Dedifferentiated amniotic fluid mesenchymal stem cell (primary cell): ENCODE measurements at regions not wholly inside any gene's neighbourhood (a gene's known extent, or its start where the extent isn't known, plus 50 kb on each side); places are given as distances from the start of the nearest gene placed in this dataset.
A peak's percentile ranks its signal among the peaks of the same experiment; 100 is the strongest.
"Not testable (repeated sequence)": the region's sequence is repeated elsewhere in the genome, so short reads cannot be mapped to it uniquely, and the experiment has no call there.

Experiments
- DNase-seq: peaks from one replicate; pipeline ENCODE4 v3.0.0-alpha.2; 2016; ENCODE audit errors: extremely low spot score

DNA sequence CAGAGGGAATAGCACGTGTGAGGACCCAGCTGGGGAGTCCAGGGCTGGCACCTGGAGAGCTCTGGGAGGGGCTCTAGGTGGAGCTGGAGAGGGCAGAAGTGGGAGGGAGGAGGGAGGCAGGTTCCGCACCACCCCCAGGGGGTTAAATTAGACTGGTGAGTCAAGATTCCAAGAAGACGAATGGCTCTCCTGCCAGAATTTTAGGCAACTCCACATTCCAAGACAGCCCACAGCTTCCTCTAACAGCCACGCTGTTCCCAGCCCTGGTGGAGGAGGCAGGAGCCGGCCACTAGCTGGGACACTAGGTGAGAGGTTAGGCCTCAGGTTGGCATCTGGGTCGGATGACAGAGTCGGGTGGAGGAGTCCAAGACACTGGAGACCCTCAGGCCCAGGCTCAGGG is 60.2 kb downstream of the TFAP2C start:
- DNase-seq, result peak; percentile 25

DNA sequence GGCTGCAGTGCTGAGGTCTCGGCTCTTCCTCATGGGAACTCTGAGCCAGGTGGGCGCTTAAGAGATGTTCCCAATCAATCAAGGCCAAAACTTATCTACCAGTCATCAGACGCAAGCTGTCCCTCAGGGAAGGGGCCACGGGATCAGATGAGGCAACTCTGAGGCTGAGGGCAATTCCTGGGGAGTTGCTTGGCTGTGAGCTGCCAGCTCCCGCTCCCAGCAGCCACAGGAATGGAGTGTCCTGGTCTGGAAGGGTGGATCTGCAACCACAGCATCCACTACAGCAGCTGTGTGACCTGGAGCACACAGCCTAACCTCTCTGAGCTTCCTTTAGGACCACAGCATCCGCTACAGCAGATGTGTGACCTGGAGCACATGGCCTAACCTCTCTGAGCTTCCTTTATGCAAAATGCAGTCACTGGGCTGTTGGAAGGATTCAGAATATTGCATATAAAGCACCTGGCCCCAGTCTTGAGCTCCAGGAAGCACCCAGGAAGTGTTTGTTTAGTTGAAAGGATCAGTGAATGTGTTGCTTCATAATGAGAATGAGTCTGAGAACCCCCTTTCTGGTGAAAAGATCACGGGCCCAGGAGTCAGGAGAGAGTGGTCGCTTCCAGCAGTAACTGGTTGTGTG is 60.9 kb downstream of the TFAP2C start:
- no peak for DNase-seq

DNA sequence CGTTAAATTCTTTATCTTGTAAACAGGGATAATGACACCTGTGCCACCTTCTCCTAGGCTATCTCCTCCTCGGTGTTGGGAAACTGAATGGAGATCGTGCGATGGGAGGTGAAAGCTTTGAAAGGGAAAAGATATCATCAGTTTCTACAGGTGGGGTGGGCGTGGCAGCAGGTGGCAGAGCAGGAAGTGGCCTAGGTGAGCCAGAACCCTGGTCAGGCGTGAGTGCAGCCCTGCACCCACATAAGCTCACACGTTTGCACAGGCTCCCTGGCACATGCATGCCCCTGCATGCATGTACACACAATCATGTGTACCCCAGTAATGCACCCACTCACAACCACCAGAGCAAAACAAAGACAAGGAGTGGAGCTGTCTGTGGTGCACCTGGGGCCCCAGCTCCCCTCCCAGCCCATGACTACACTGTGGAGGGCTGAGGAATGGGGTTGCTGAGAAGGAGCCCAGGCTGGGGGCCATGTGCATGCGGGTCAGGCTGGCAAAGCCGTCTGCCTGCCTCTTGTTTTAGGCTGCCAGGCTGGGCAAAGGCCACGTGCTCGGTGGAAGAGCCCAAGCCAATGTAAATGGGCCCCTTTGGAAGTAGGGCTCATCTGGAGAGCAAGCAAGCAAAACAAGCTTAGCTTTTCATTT is 61.5 kb downstream of the TFAP2C start:
- DNase-seq, result no peak

DNA sequence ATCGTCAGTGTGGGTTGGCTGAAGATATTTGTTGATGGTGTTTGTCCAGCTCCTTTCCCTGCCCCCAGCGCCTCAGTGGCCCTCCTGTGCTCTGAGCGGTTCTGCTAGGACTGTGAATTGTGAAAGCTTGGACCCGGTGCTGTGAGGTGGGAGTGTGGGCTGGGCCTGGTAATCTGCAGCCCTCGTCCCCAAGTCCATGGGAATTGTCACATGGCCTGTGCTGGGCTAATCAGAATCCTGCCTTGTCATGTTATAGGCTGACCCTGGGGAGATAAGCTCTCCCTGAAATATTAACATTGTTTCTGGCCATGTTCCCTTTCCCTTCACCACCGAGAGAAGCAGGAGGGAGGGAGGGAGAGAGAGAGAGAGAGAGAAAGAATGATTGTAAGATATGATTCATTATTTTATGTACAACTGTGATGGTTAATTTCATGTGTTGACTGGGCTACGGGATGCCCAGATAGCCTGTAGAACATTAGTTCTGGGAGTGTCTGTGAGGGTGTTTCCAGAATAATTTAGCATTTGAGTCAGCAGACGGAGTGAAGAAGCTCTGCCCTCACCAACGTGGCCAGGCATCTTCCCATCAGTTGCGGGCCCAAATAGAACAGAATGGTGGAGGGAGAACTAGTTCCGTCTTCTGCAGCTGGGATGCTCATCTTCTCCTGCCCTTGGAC is 62.4 kb downstream of the TFAP2C start:
- no peak for DNase-seq

DNA sequence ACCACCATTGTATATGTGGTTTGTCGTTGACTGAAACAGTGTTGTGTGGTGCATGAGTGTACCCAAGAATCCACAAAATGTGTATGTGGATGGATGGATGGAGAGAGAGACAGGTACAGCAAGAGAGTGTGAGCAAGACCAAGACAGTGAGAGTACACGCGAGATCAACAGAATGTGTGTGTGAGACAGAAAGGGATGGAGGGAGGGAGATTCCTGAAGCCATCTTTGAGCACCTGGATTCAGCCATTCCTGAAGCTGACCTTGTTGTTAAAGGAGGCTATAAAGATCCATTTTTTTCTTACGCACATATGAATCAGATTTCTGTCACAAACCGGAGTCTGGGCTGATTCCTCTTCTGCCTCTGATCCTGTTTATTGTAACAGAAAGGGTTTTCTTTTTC is 64.1 kb downstream of the TFAP2C start:
- no peak for DNase-seq

DNA sequence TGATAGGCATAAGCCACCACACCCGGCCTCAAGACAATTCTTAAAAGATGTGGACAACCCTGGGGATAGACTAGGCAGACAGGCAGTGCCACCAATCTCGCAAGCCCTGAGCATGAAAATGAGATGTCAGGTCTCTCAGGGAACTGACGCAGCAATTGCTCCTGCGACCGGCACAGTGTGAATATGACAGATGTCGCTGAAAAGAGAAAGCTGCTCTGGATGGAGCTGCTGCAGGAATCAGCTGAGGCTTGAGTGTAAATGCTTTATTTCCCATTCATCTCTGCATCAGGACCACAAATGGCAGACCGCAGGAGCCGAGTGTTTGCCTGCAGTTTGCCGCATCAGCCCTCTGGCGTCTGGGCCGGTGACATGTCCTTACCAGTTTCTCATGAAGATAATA is 68.4 kb downstream of the TFAP2C start:
- no peak for DNase-seq

DNA sequence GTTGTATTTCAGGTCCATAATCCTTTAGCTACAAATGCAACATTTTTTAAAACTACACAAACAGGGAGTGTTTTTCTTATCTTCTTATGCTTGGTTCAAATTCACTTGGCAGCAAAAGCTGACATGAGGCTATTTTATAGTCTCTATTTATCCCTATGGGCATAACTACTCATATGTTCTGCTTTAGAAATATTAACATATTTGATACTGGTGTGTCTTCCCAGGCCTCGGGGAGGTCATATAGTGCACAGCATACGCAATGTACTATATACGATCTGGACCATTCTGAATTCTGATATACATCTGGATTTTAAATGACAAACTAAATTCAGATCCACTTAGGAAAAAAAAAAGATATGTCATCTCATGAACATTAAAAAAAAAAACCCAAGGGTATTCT is 69.2 kb downstream of the TFAP2C start:
- DNase-seq, result no peak

DNA sequence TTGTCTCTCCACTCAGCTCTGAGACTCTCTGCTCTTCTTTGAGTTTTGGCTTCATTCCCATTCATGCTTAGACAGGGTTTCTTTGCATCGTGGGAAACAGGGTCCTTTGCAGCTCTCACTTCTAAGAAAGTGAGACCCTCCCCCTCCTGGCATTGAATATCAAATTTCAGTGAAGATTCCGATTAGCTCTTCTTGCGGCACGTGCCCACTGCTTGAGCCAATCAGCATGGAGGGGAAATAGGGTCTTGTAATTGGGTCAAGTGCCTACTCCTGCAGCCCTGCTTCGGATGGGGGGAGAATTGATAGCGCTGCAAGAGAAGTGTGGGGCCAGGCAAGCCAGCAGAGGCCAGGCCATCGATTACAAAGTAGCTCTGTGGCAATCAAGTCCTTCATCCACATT is 69.6 kb downstream of the TFAP2C start:
- no peak for DNase-seq

DNA sequence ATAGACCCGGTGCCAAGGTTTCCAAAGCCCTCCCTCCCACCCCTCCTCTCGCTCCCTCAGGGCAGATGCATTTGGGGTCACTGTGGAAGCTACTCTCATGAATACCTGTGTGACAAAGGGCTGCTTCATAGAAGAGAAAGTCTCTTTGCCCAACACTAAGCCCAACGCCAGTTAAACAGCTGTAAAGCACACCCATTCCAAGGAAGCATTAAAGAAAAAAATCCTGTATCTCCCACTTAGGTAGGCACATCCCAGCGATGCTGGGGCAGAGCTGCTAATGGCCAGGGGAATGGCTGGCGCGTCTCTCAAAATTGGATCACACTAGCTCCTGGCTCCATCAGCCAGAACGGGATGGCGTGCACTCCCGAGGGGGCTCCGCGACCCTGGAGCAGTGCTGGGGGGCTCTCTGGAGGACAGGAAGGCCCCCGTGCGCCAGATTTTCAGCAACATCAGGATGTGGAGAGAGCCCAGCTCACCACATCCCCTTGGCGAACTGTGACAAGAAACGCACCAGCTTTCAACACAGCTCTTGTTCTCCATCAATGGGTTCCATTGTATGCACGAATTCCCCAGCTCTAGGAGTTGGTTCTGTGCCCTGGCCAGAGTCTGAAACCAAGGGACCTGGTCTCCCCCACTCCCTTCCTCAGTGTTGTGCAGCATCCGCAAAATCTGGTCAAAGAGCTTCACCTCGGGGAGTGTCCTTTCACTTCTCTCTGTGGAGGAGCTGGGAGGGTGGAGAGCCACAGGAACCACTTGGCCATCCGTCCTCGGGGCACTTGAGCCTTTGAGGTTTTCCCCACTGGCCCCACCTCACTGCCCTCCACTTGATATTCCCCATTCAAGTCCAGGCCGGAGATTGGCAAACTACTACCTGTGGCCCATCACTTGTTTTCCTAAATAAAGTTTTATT is 74.1 kb downstream of the TFAP2C start:
- no peak for DNase-seq

DNA sequence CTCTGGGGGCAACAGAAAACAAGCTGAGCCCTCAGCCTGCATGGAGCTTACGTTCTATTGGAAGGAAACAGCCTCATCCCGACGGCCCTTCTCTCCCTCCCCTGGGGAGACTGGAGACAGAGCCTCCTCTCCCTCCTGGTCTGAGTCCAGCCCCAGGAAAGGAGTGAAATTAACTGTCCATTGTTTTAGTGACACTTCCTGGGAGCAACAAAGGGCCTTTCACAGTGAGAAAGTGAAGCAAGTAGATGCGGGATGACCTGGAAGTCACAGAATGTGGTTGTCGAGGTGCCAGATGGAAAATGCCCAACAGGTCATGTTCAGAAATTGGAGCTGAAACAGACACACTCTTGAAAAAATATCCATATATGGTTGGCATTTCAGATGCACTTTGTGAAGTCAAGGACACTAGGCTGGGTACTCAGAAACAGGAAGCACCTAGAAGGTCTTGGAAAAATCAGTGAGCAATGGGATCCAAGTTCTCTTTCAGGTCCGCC is 77.8 kb downstream of the TFAP2C start:
- no peak for DNase-seq

DNA sequence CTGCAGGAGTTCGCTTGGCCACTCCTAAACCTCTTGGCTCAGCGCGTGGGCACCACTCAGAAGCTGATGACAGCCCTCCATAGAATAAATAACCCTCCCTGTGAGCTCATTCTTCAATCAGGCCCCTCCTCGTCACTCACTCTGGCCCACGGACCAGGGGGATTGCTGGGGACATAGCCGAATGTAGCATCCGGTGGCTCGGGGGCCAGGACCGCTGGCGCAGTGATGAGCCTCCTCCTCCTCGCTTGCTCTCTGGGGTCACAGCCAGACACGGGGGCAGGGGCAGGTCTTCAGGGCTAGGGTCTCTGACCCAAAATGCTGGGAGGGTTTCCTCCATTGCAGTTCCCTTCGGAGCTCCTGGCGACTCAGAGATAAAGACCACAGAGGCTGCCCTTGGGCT is 79.9 kb downstream of the TFAP2C start:
- DNase-seq, result no peak

DNA sequence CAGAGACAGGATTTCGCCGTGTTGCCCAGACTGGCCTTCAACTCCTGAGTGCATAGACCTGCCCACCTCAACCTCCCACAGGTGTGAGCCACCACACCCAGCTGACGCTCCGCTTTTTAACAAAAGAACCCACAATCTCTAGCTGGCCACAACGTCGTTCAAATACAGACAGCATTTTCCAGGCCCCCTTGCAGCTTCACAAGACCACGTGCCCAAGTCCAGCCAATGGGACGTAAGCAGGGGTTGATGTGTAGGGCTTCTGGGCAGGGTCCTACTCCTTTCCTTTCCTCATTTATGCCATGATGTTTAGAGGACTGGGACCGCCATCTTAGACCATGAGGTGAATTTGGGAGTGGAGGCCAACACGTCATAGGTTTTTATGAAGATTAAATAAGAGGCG is 81.0 kb downstream of the TFAP2C start:
- no peak for DNase-seq

DNA sequence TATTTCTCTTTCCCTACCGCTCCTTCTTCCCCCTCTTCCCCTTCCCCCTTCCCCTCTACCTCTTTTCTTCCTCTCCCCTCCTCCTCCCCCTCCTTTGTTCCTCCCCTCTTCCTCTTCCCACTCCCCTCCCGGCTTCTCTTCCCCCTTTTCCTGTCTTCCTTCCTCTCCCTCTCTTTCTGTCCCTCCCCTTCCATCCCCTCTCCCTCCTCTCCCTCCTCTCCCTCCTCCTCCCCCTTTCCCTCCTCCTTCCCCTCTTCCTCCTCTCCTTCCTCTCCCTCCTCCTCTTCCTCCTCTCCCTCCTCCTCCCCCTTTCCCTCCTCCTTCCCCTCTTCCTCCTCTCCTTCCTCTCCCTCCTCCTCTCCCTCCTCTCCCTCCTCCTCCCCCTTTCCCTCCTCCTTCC is 81.5 kb downstream of the TFAP2C start:
- DNase-seq, result not testable (repeated sequence)

DNA sequence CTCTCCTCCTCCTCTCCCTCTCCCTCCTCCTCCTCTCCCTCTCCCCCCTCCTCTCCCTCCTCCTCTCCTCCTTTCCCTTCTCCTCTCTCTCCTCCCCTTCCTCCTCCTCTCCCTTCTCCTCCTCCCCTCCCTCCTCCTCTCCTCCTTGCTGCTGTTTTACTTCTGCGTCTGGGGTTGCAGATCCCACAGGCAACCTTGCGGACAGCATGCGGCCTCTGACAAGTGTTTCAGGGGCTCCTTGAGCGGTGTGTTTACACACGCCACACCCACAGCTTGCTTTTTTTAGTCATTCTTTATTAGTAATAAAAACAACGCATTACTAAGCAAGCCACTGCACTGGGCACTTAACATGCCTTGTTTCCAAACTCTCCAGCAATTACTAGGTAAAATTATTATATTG is 81.9 kb downstream of the TFAP2C start:
- DNase-seq, result no peak

DNA sequence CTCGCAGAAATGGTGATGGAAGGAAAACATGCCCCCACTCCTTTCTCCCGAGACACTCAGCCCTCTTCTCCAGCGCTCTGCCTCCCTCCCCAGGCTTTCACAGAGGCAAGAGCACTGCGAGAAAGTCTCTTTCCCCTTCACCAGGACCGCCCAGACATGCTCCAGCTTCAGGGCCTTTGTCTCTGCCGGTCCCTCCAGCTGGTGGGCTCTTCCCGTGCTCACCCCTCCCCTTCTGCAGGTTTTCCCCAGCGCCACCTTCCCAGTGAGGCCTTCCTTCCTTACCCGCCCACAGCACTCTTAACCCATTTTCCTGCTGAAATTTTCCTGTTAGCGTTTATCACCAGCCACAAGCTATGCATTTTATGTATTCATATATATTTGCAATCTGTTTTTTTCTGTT is 86.2 kb downstream of the TFAP2C start:
- DNase-seq, result no peak

DNA sequence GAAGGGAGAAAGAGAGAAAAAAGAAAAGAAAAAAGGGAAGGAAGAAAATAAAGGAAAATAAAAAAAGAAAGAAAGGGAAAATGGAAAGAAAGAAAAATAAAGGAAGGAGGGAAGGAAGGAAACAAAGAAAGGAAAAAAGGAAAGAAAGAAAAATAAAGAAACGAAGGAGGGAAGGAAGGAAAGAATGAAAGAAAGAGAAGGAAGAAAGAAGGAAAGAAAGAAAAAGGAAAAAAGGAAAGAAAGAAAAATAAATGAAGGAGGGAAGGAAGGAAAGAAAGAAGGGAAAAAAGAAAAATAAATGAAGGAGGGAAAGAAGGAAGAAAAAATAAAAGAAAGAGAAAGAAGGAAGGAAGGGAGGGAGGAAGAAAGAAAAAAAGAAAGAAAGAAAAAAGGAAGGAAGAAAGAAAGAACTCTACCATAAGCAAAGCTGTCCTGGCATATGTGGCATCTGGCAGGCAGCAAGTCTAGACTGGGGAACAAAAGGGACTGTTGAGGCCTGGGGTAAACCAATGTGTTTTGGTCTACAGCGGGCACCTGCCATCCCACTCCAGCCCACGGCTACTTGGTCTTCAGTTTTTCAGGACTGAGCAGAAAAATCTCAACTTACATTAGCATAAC is 86.9 kb downstream of the TFAP2C start:
- DNase-seq, result no peak

DNA sequence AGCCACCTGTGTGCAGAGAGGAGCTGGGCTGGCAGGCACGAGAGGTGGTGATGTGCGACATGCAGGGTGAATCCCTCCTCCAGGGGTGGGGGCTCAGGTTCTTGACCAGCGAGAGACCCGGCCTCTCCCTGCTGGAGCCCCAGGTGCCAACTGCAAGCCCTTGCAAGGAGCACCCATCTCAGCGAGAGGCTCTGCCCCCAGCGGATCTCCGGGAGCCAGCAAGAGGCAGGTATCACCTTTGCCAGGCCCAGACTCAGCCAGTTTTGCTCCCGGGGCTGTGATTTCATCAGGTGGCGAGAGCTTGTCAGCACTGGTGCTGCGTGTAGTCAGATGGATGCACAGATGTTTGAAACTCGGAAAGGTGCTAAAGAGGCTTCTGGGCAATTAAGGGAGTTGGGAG is 87.7 kb downstream of the TFAP2C start:
- DNase-seq, result no peak

DNA sequence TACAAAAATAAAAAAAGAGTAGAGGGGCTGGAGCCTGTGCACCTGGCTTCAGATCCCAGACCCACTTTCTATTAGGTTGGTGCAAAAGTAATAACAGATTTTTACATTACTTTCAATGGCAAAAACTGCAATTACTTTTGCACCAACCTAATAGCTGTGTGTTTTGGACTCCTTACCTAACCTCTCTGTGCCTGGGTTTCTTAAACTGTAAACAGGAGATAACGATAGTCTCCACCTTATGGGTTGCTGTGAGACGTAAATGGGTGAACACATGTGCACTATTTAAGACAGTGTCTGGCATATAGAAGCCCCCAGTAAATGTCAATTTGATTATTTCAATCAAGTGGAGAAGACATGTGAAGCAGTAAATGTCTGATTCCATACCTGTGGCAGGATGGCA is 89.7 kb downstream of the TFAP2C start:
- no peak for DNase-seq

DNA sequence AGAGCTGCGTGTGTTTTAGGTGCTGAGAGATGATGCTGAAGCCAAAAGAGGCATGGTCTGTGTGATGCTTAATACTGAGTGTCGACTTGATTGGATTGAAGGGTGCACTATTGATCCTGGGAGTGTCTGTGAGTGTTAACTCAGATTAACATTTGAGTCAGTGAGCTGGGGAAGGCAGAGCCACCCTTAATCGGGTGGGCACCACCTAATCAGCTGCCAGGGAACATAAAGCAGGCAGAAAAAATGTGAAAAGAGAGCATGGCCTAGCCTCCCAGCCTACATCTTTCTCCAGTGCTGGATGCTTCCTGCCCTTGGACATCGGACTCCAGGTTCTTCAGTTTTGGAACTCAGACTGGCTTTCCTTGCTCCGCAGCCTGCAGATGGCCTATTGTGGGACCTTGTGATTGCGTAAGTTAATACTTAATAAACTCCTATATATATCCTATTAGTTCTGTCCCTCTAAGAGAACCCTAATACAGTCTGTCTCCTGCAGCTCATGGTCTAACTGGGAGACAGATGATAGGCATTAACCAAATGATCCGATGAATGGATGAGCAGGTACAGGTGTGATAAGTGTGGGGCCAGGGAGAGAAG is 91.6 kb downstream of the TFAP2C start:
- DNase-seq, result no peak

DNA sequence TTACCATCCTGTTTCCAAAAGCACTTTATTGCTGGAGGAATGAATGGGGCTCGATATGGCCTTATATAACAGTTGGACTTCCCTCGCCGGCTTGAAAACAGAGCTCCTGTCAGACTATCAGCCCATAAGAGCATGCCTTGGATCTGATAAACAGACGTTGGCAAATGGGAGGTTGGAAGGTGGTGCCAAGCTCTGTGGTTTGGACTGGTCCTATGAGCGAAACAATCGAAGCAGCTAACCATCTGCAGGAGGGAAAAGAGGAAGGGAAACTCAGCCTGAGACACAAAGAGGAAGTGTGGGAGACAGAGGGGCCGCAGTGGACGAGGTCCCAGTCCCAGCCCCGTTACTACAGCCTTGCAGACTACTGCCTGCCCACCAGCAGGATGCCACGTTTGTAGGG is 92.9 kb downstream of the TFAP2C start:
- DNase-seq, result no peak

DNA sequence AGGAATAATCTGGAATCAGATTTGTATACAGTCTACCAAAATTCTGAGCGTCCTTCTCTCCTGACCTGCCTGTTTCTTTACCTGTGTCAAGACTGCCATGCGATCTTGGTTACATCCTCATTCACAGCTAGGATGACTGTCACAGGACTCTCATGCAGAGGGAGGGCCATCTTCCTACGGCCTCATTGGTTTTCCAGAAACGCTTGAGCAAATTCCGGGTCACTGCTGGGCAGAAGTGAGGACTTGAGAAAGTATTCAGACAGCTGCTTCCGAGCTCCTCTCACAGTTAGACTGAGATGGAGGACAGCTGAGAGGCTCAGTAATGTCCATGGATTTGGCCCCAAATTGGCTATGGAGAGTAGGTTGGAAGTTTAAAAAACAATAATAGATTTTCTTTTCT is 94.2 kb downstream of the TFAP2C start:
- no peak for DNase-seq
